HG03060 (cell line): ENCODE measurements at regions not wholly inside any gene's neighbourhood (a gene's known extent, or its start where the extent isn't known, plus 50 kb on each side); places are given as distances from the start of the nearest gene placed in this dataset.
"Not testable (repeated sequence)": the region's sequence is repeated elsewhere in the genome, so short reads cannot be mapped to it uniquely, and the experiment has no call there.

Experiments
- ATAC-seq: cut with Tn5 transposase; IDR thresholded peaks from one replicate; pipeline ENCODE4 v1.9.1; 2021; ENCODE audit warnings: low read depth, moderate number of reproducible peaks; ENCODE audit not compliant: unreplicated experiment

- peak; percentile 91 for ATAC-seq
These were observed 260.2 kb upstream of the TRIB2 start for GRCh38 chr2:12456293-12457106.

GRCh38 chr2:12457831-12458230, 258.9 kb upstream of the TRIB2 start:
- ATAC-seq: no peak

- no peak for ATAC-seq
These were observed 253.5 kb upstream of the TRIB2 start for GRCh38 chr2:12463189-12463588.

- ATAC-seq: no peak
These were observed 251.1 kb upstream of the TRIB2 start for GRCh38 chr2:12465631-12466135.

- ATAC-seq: no peak
These were observed 249.4 kb upstream of the TRIB2 start for GRCh38 chr2:12467303-12467702.

GRCh38 chr2:12469141-12469561, 247.6 kb upstream of the TRIB2 start:
- no peak for ATAC-seq

- ATAC-seq: not testable (repeated sequence)
These were observed 244.5 kb upstream of the TRIB2 start for GRCh38 chr2:12472265-12472664.

- ATAC-seq: no peak
These were observed 238.3 kb upstream of the TRIB2 start for GRCh38 chr2:12478151-12479064.

GRCh38 chr2:12479065-12479601, 237.6 kb upstream of the TRIB2 start:
- no peak for ATAC-seq

GRCh38 chr2:12484536-12485115, 232.1 kb upstream of the TRIB2 start:
- no peak for ATAC-seq

GRCh38 chr2:12486205-12487118, 230.3 kb upstream of the TRIB2 start:
- no peak for ATAC-seq

GRCh38 chr2:12487253-12488004, 229.3 kb upstream of the TRIB2 start:
- no peak for ATAC-seq

GRCh38 chr2:12488352-12489318, 228.1 kb upstream of the TRIB2 start:
- ATAC-seq: peak; percentile 39

- no peak for ATAC-seq
These were observed 226.1 kb upstream of the TRIB2 start for GRCh38 chr2:12490641-12491040.

GRCh38 chr2:12492360-12492759, 224.4 kb upstream of the TRIB2 start:
- not testable (repeated sequence) for ATAC-seq

GRCh38 chr2:12493031-12493513, 223.7 kb upstream of the TRIB2 start:
- no peak for ATAC-seq

- ATAC-seq: no peak
These were observed 221.4 kb upstream of the TRIB2 start for GRCh38 chr2:12495247-12495868.
